ENCODE measurements at regions not wholly inside any gene's neighbourhood (a gene's known extent, or its start where the extent isn't known, plus 50 kb on each side); places are given as distances from the start of the nearest gene placed in this dataset.

- Mint-ChIP-seq H3K4me1 (ENCODE audit: low read depth) (no peaks in the 10 kb centered on the region), H3K27ac (no peak overlapping the region), H3K27me3 (no peaks in the 10 kb centered on the region), H3K36me3 (ENCODE audit: low read depth) (no peaks in the 10 kb centered on the region), H3K4me3 (no peak overlapping the region), H3K9me3 (peaks cover 15% of the 10 kb centered on the region)
- no peak for DNase-seq
Observed at GRCh38 chr5:18181575-18181974, 547.3 kb downstream of the TAF11L14 start.

- no peak overlapping the region for H3K4me3 Mint-ChIP-seq
- peaks cover 14% of the 10 kb centered on the region for H3K9me3 Mint-ChIP-seq
- no peaks in the 10 kb centered on the region for H3K27me3 Mint-ChIP-seq
- no peaks in the 10 kb centered on the region for H3K4me1 Mint-ChIP-seq (ENCODE audit: low read depth)
- H3K36me3 Mint-ChIP-seq (ENCODE audit: low read depth): no peaks in the 10 kb centered on the region
- no peak for DNase-seq
- no peak overlapping the region for H3K27ac Mint-ChIP-seq
Observed at GRCh38 chr5:18195910-18196309, 561.6 kb downstream of the TAF11L14 start.

GRCh38 chr5:18197734-18198133 lies 563.5 kb downstream of the TAF11L14 start:
- Mint-ChIP-seq H3K36me3 (ENCODE audit: low read depth) (no peaks in the 10 kb centered on the region), H3K9me3 (peaks cover 21% of the 10 kb centered on the region), H3K4me1 (ENCODE audit: low read depth) (no peaks in the 10 kb centered on the region), H3K4me3 (no peak overlapping the region), H3K27ac (no peak overlapping the region), H3K27me3 (no peaks in the 10 kb centered on the region)
- DNase-seq: no peak

GRCh38 chr5:18202164-18202563 lies 567.9 kb downstream of the TAF11L14 start:
- Mint-ChIP-seq H3K27me3 (no peaks in the 10 kb centered on the region), H3K9me3 (peaks cover 12% of the 10 kb centered on the region), H3K4me3 (no peak overlapping the region), H3K27ac (no peak overlapping the region), H3K36me3 (ENCODE audit: low read depth) (no peaks in the 10 kb centered on the region), H3K4me1 (ENCODE audit: low read depth) (no peaks in the 10 kb centered on the region)
- DNase-seq: no peak

- no peaks in the 10 kb centered on the region for H3K36me3 Mint-ChIP-seq (ENCODE audit: low read depth)
- no peak for DNase-seq
- H3K27ac Mint-ChIP-seq: no peak overlapping the region
- peaks cover 11% of the 10 kb centered on the region for H3K9me3 Mint-ChIP-seq
- no peaks in the 10 kb centered on the region for H3K27me3 Mint-ChIP-seq
- no peak overlapping the region for H3K4me3 Mint-ChIP-seq
- no peaks in the 10 kb centered on the region for H3K4me1 Mint-ChIP-seq (ENCODE audit: low read depth)
Observed at GRCh38 chr5:18203296-18203695, 569.0 kb downstream of the TAF11L14 start.

DNA sequence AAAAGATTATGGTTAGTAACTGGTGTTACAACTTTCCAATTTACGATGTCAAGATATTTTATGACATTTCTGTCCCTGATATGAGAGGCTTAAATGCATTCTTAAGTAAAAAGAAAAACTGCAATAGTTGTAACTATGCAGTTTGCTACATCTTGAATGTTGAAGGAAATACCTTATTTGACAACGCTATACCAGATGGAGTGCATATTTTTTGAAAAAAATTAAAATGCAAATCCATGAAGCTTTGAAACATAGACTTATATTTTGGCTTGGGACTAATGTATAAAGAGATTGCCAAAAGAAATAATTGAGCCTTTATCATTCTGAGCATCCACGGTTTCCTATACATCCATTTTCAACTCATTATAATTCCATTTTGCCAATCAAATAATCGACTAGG lies 579.4 kb downstream of the TAF11L14 start:
- no peaks in the 10 kb centered on the region for H3K4me1 Mint-ChIP-seq (ENCODE audit: low read depth)
- no peak for DNase-seq
- H3K27me3 Mint-ChIP-seq: no peaks in the 10 kb centered on the region

DNA sequence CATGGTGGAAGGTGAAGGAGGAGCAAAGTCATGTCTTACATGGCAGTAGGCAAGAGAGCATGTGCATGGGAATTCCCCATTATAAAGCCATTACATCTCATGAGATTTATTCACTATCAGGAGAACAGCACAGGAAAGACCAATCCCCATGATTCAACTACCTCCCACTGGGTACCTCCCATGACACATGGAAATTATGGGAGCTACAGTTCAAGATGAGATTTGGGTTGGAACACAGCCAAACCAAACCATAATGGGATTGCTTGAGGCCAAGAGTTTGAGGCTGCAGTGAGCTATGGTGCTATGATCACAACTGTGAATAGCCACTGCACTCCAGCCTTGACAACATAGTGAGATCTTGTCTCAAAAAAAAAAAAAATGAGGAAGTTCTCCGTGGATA lies 581.8 kb downstream of the TAF11L14 start:
- no peak for DNase-seq
- H3K4me3 Mint-ChIP-seq: no peak overlapping the region

More for the DNA sequence above, 579.4 kb downstream of the TAF11L14 start:
- H3K27ac Mint-ChIP-seq: no peak overlapping the region
- no peaks in the 10 kb centered on the region for H3K36me3 Mint-ChIP-seq (ENCODE audit: low read depth)
- no peak overlapping the region for H3K4me3 Mint-ChIP-seq
- peaks cover 11% of the 10 kb centered on the region for H3K9me3 Mint-ChIP-seq

DNA sequence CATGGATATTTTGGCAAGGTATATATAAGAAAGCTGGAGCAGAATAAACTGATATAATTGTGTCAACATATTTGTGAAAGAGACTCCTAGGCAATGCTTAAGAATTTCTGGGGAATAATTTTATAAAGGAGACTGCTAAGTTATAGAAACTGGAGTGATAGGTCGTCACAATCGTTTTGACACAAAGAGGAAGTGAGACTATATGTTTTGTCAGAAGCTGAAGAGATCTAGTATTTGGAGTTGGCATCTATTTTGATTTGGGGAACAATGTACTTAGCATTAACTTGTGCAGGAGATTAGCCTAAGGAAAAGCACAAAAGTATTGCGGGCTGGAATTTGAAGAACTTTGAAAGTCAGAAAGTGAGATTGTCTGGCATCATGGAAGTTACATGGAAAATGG lies 582.5 kb downstream of the TAF11L14 start:
- Mint-ChIP-seq H3K36me3 (ENCODE audit: low read depth) (no peaks in the 10 kb centered on the region), H3K27me3 (no peaks in the 10 kb centered on the region), H3K27ac (no peak overlapping the region), H3K4me1 (ENCODE audit: low read depth) (no peaks in the 10 kb centered on the region), H3K9me3 (peaks cover 26% of the 10 kb centered on the region), H3K4me3 (no peak overlapping the region)
- DNase-seq: no peak

More for the DNA sequence above, 581.8 kb downstream of the TAF11L14 start:
- Mint-ChIP-seq H3K9me3 (peaks cover 26% of the 10 kb centered on the region), H3K27me3 (no peaks in the 10 kb centered on the region), H3K36me3 (ENCODE audit: low read depth) (no peaks in the 10 kb centered on the region), H3K4me1 (ENCODE audit: low read depth) (no peaks in the 10 kb centered on the region), H3K27ac (no peak overlapping the region)

- Mint-ChIP-seq H3K27ac (no peak overlapping the region), H3K9me3 (peaks cover 24% of the 10 kb centered on the region), H3K4me3 (no peak overlapping the region), H3K27me3 (no peaks in the 10 kb centered on the region), H3K36me3 (ENCODE audit: low read depth) (no peaks in the 10 kb centered on the region), H3K4me1 (ENCODE audit: low read depth) (no peaks in the 10 kb centered on the region)
- DNase-seq: no peak
Observed at GRCh38 chr5:18219241-18219640, 585.0 kb downstream of the TAF11L14 start.

GRCh38 chr5:18220631-18221030 lies 586.4 kb downstream of the TAF11L14 start:
- no peaks in the 10 kb centered on the region for H3K4me1 Mint-ChIP-seq (ENCODE audit: low read depth)
- H3K27ac Mint-ChIP-seq: no peak overlapping the region
- DNase-seq: no peak

GRCh38 chr5:18236386-18236785 lies 602.1 kb downstream of the TAF11L14 start:
- Mint-ChIP-seq H3K27ac (no peak overlapping the region), H3K9me3 (peaks cover 18% of the 10 kb centered on the region), H3K4me3 (no peak overlapping the region), H3K36me3 (ENCODE audit: low read depth) (no peaks in the 10 kb centered on the region), H3K4me1 (ENCODE audit: low read depth) (no peaks in the 10 kb centered on the region), H3K27me3 (no peaks in the 10 kb centered on the region)
- DNase-seq: no peak

More at GRCh38 chr5:18220631-18221030, 586.4 kb downstream of the TAF11L14 start:
- Mint-ChIP-seq H3K4me3 (no peak overlapping the region), H3K9me3 (peaks cover 24% of the 10 kb centered on the region), H3K27me3 (no peaks in the 10 kb centered on the region), H3K36me3 (ENCODE audit: low read depth) (no peaks in the 10 kb centered on the region)

- Mint-ChIP-seq H3K27me3 (no peaks in the 10 kb centered on the region), H3K36me3 (ENCODE audit: low read depth) (no peaks in the 10 kb centered on the region), H3K27ac (no peak overlapping the region), H3K4me1 (ENCODE audit: low read depth) (no peaks in the 10 kb centered on the region), H3K9me3 (peaks cover 16% of the 10 kb centered on the region), H3K4me3 (no peak overlapping the region)
- DNase-seq: no peak
Observed at GRCh38 chr5:18238321-18238720, 604.1 kb downstream of the TAF11L14 start.

DNA sequence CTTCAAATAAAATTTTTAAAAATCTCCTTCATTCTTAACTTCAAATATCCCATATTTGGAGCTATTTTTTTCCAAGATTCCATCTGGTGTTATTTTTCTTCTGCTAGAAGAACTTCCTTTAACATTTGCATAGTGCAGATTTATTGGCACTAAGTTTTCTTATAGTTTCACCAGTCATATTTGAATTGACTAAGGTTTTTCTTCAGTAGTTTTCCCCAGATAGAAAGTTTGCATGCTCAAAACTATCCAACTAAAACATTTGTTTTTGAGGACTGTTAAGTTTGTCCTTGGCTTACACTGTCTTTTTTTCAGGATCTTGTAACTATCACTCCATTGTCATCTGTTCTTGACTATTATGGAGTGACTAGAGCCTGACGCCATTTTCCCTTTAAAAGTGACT lies 606.7 kb downstream of the TAF11L14 start:
- no peak for DNase-seq
- no peak overlapping the region for H3K4me3 Mint-ChIP-seq
- H3K36me3 Mint-ChIP-seq (ENCODE audit: low read depth): no peaks in the 10 kb centered on the region
- H3K9me3 Mint-ChIP-seq: peaks cover 13% of the 10 kb centered on the region
- no peak overlapping the region for H3K27ac Mint-ChIP-seq
- no peaks in the 10 kb centered on the region for H3K27me3 Mint-ChIP-seq
- no peaks in the 10 kb centered on the region for H3K4me1 Mint-ChIP-seq (ENCODE audit: low read depth)

DNA sequence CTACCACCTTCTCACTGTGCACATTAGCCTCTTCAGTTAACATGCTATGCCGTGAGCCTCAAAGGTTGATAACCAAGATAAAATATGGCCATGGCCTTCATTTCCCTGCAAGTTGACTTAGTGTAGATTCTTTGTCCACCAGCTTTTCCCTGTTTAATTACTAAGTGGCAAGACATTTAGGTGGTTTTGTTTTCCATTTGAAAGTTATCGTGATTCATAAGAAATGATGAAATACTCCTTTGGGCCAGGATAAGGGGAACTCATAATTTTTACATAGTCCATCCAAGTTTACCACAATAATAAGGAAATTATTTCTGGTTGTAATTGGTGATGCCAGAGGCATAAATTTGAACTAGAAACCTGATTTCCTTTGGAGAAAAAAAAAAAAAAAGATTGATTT lies 609.6 kb downstream of the TAF11L14 start:
- no peak for DNase-seq
- H3K27me3 Mint-ChIP-seq: no peaks in the 10 kb centered on the region
- peaks cover 16% of the 10 kb centered on the region for H3K9me3 Mint-ChIP-seq
- no peaks in the 10 kb centered on the region for H3K36me3 Mint-ChIP-seq (ENCODE audit: low read depth)
- H3K27ac Mint-ChIP-seq: no peak overlapping the region
- no peaks in the 10 kb centered on the region for H3K4me1 Mint-ChIP-seq (ENCODE audit: low read depth)
- H3K4me3 Mint-ChIP-seq: no peak overlapping the region

GRCh38 chr5:18244309-18244708 lies 610.0 kb downstream of the TAF11L14 start:
- Mint-ChIP-seq H3K36me3 (ENCODE audit: low read depth) (no peaks in the 10 kb centered on the region), H3K4me1 (ENCODE audit: low read depth) (no peaks in the 10 kb centered on the region), H3K27me3 (no peaks in the 10 kb centered on the region), H3K9me3 (peaks cover 16% of the 10 kb centered on the region), H3K27ac (no peak overlapping the region), H3K4me3 (no peak overlapping the region)
- DNase-seq: no peak

DNA sequence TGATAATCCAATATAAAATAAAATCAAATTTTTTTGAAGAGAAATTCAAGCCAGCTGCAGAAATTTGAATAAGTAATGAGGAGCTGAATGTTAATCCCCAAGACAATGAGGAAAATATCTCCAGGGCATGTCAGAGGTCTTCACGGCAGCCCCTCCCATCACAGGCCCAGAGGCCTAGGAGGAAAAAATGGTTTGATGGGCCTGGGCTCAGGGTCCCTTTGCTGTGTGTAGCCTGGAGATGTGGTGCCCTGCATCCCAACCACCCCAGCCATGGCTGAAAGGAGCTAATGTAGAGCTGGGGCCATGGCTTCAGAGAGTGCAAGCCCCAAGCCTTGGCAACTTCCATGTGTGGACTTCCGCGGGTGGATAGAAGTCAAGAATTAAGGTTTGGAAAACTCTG lies 618.3 kb downstream of the TAF11L14 start:
- H3K27me3 Mint-ChIP-seq: no peaks in the 10 kb centered on the region
- no peak for DNase-seq
- H3K36me3 Mint-ChIP-seq (ENCODE audit: low read depth): no peaks in the 10 kb centered on the region

More for the DNA sequence above, 618.3 kb downstream of the TAF11L14 start:
- Mint-ChIP-seq H3K4me1 (ENCODE audit: low read depth) (no peaks in the 10 kb centered on the region), H3K9me3 (peaks cover 30% of the 10 kb centered on the region), H3K4me3 (no peak overlapping the region), H3K27ac (no peak overlapping the region)

Measured in activated T-cell treated with anti-CD3 and anti-CD28 coated beads, Interleukin-2, amount 50 U/mL, for 24 hours (primary cell).